ENCODE measurements at regions not wholly inside any gene's neighbourhood (a gene's known extent, or its start where the extent isn't known, plus 50 kb on each side); places are given as distances from the start of the nearest gene placed in this dataset.

DNA sequence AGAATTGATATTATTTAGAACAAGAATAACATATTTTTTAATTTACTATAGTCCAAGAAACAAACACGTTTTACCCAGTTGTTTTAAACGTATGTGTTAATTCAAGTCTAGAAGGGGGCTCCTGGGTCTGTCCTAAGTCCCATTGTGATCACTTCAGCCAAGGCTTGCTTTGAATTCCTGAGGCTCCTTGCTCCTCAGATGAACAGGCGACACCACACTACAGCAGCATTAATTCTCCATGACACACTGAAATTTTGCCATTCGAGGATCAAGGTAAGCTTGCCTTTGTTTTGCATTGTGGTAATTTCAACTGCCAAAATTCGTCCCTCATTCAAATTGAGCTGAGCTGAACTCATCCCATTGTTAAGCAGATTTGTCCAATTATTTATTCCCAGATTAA lies 1442.6 kb downstream of the SLITRK5 start:
- Histone ChIP-seq H3K36me3 (ENCODE audit: control insufficient read depth in 2 of 2, insufficient read depth in 1 of 2, low read length in 2 of 2) (no peaks in the 10 kb centered on the region), H3K9me3 (ENCODE audit: control insufficient read depth, insufficient read depth, low read depth, low read length) (no peaks in the 10 kb centered on the region), H3K27ac (ENCODE audit: extremely low read depth, low read depth, low read length) (no peak overlapping the region), H3K4me3 (ENCODE audit: low read depth, low read length) (no peak overlapping the region), H3K4me1 (ENCODE audit: control insufficient read depth, insufficient read depth, low read length) (no peaks in the 10 kb centered on the region)
- ChIA-PET POLR2A (no interaction called here), CTCF (no interaction called here)
- no peak for TF ChIP-seq ZNF416 (tag by site-specific recombination; IDR thresholded peaks at IDR 0.05)
- TF ChIP-seq ZNF133 (tag by site-specific recombination; IDR thresholded peaks at IDR 0.05), result no peak
- TF ChIP-seq, protein P1, sequence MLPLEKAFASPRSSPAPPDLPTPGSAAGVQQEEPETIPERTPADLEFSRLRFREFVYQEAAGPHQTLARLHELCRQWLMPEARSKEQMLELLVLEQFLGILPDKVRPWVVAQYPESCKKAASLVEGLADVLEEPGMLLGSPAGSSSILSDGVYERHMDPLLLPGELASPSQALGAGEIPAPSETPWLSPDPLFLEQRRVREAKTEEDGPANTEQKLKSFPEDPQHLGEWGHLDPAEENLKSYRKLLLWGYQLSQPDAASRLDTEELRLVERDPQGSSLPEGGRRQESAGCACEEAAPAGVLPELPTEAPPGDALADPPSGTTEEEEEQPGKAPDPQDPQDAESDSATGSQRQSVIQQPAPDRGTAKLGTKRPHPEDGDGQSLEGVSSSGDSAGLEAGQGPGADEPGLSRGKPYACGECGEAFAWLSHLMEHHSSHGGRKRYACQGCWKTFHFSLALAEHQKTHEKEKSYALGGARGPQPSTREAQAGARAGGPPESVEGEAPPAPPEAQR (tag by site-specific recombination; IDR thresholded peaks at IDR 0.05), result no peak
- TF ChIP-seq, protein P2, sequence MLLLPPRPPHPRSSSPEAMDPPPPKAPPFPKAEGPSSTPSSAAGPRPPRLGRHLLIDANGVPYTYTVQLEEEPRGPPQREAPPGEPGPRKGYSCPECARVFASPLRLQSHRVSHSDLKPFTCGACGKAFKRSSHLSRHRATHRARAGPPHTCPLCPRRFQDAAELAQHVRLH (tag by site-specific recombination; IDR thresholded peaks at IDR 0.05), result no peak
- TF ChIP-seq SP7 (tag by site-specific recombination; IDR thresholded peaks at IDR 0.05), result no peak
- TF ChIP-seq, protein P3, sequence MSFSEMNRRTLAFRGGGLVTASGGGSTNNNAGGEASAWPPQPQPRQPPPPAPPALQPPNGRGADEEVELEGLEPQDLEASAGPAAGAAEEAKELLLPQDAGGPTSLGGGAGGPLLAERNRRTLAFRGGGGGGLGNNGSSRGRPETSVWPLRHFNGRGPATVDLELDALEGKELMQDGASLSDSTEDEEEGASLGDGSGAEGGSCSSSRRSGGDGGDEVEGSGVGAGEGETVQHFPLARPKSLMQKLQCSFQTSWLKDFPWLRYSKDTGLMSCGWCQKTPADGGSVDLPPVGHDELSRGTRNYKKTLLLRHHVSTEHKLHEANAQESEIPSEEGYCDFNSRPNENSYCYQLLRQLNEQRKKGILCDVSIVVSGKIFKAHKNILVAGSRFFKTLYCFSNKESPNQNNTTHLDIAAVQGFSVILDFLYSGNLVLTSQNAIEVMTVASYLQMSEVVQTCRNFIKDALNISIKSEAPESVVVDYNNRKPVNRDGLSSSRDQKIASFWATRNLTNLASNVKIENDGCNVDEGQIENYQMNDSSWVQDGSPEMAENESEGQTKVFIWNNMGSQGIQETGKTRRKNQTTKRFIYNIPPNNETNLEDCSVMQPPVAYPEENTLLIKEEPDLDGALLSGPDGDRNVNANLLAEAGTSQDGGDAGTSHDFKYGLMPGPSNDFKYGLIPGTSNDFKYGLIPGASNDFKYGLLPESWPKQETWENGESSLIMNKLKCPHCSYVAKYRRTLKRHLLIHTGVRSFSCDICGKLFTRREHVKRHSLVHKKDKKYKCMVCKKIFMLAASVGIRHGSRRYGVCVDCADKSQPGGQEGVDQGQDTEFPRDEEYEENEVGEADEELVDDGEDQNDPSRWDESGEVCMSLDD (tag by site-specific recombination; IDR thresholded peaks at IDR 0.05), result no peak
- no peak for TF ChIP-seq KLF7 (tag by site-specific recombination; IDR thresholded peaks at IDR 0.05; ENCODE audit: borderline replicate concordance)
- no peak for TF ChIP-seq ZNF768 (tag by site-specific recombination; IDR thresholded peaks at IDR 0.05)
- TF ChIP-seq BCL11B (tag by site-specific recombination; IDR thresholded peaks at IDR 0.05; ENCODE audit: low read depth), result no peak
- no peak for TF ChIP-seq ZNF19 (tag by site-specific recombination; IDR thresholded peaks at IDR 0.05; ENCODE audit: low read depth)
- no peak for TF ChIP-seq ZNF394 (tag by site-specific recombination; IDR thresholded peaks at IDR 0.05; ENCODE audit: borderline replicate concordance)
- TF ChIP-seq ZFP69B (tag by site-specific recombination; IDR thresholded peaks at IDR 0.05), result no peak
- TF ChIP-seq SP2 (tag by site-specific recombination; IDR thresholded peaks at IDR 0.05), result no peak

DNA sequence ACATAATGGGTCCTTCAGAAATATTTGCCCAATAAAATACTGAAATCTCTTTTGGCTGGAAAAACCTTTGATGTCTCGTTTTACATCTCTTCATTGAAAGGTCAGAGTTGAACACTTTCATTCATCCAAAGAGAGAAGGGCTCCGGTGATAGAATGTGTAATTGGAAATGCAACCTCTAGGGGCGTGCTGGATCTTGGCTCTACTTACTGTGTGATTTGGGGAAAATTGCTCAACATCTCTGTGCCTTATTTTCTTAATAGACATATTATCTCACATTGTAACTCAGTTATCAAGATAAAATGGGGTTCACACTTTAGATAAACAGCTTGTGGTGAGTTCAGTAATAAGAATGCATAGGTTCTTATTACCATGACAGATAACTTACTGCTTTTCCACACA lies 1444.1 kb downstream of the SLITRK5 start:
- ChIA-PET POLR2A (no interaction called here), CTCF (no interaction called here)
- Histone ChIP-seq H3K36me3 (ENCODE audit: control insufficient read depth in 2 of 2, insufficient read depth in 1 of 2, low read length in 2 of 2) (no peaks in the 10 kb centered on the region), H3K27ac (ENCODE audit: extremely low read depth, low read depth, low read length) (no peak overlapping the region), H3K4me1 (ENCODE audit: control insufficient read depth, insufficient read depth, low read length) (no peaks in the 10 kb centered on the region), H3K4me3 (ENCODE audit: low read depth, low read length) (no peak overlapping the region), H3K9me3 (ENCODE audit: control insufficient read depth, insufficient read depth, low read depth, low read length) (no peaks in the 10 kb centered on the region)
- TF ChIP-seq, protein P4, sequence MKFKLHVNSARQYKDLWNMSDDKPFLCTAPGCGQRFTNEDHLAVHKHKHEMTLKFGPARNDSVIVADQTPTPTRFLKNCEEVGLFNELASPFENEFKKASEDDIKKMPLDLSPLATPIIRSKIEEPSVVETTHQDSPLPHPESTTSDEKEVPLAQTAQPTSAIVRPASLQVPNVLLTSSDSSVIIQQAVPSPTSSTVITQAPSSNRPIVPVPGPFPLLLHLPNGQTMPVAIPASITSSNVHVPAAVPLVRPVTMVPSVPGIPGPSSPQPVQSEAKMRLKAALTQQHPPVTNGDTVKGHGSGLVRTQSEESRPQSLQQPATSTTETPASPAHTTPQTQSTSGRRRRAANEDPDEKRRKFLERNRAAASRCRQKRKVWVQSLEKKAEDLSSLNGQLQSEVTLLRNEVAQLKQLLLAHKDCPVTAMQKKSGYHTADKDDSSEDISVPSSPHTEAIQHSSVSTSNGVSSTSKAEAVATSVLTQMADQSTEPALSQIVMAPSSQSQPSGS (tag by site-specific recombination; IDR thresholded peaks at IDR 0.05; ENCODE audit: low read depth), result no peak
- TF ChIP-seq RBAK (tag by site-specific recombination; IDR thresholded peaks at IDR 0.05) (no peak), ZNF623 (tag by site-specific recombination; IDR thresholded peaks at IDR 0.05) (no peak), ZNF366 (tag by site-specific recombination; conservative IDR thresholded peaks at IDR 0.05) (no peak), GLI2 (tag by site-specific recombination; IDR thresholded peaks at IDR 0.05; ENCODE audit: borderline replicate concordance, low read depth) (no peak), ZNF221 (tag by site-specific recombination; IDR thresholded peaks at IDR 0.05; ENCODE audit: borderline replicate concordance) (no peak), ZNF791 (tag by site-specific recombination; IDR thresholded peaks at IDR 0.05) (no peak), YY2 (tag by site-specific recombination; IDR thresholded peaks at IDR 0.05) (no peak), ZNF175 (tag by site-specific recombination; IDR thresholded peaks at IDR 0.05) (no peak)
- TF ChIP-seq, protein P5, sequence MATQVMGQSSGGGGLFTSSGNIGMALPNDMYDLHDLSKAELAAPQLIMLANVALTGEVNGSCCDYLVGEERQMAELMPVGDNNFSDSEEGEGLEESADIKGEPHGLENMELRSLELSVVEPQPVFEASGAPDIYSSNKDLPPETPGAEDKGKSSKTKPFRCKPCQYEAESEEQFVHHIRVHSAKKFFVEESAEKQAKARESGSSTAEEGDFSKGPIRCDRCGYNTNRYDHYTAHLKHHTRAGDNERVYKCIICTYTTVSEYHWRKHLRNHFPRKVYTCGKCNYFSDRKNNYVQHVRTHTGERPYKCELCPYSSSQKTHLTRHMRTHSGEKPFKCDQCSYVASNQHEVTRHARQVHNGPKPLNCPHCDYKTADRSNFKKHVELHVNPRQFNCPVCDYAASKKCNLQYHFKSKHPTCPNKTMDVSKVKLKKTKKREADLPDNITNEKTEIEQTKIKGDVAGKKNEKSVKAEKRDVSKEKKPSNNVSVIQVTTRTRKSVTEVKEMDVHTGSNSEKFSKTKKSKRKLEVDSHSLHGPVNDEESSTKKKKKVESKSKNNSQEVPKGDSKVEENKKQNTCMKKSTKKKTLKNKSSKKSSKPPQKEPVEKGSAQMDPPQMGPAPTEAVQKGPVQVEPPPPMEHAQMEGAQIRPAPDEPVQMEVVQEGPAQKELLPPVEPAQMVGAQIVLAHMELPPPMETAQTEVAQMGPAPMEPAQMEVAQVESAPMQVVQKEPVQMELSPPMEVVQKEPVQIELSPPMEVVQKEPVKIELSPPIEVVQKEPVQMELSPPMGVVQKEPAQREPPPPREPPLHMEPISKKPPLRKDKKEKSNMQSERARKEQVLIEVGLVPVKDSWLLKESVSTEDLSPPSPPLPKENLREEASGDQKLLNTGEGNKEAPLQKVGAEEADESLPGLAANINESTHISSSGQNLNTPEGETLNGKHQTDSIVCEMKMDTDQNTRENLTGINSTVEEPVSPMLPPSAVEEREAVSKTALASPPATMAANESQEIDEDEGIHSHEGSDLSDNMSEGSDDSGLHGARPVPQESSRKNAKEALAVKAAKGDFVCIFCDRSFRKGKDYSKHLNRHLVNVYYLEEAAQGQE (tag by site-specific recombination; IDR thresholded peaks at IDR 0.05), result no peak

All from HEK293 (cell line).